ENCODE measurements at regions not wholly inside any gene's neighbourhood (a gene's known extent, or its start where the extent isn't known, plus 50 kb on each side); places are given as distances from the start of the nearest gene placed in this dataset.

DNA sequence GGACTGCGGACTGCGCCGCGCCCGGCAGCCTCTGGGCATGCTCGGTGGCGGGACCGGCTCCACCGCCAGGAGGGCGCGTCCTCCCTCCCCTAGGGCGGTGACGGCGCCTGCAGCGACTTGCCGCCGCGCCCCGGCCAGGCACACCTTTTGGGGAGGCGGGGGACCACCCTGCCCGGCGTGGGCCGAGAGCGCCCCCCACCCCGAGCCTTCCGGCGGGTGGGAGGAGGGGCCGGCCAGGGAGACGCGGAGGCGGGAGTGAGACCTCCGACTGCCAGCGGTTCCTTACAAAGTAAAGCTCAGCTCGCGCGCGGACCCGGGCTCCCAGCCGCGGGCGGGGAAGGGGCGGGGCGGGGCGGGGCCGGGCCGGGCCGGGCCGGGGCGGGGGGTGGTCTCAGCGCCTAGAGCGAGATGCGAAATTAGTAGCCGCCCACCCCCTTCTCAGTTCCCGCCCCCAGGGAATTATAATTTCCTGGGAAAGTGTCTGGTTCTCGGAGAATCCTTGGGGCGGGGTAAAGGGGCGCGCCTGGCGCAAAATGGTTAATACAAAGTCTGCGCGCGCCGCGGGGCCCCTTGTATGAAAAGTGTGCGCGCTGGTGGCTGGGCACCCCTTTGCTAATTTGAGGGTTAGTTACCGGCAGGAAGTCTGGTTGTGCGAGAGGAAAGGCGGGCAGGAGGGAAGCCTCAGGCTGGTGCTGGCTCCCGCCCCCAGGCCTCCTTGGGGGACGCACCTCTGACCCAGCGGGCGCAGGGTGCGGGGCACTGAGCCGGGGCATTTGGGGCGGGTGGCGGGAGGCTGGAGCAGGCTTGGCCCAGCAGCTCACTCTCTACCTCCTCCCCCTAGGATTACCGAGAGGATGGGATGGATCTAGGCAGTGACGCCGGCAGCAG is 224.8 kb upstream of the IL12A start:
- peak; percentile 69 for DNase-seq (ENCODE audit: low read depth)

DNA sequence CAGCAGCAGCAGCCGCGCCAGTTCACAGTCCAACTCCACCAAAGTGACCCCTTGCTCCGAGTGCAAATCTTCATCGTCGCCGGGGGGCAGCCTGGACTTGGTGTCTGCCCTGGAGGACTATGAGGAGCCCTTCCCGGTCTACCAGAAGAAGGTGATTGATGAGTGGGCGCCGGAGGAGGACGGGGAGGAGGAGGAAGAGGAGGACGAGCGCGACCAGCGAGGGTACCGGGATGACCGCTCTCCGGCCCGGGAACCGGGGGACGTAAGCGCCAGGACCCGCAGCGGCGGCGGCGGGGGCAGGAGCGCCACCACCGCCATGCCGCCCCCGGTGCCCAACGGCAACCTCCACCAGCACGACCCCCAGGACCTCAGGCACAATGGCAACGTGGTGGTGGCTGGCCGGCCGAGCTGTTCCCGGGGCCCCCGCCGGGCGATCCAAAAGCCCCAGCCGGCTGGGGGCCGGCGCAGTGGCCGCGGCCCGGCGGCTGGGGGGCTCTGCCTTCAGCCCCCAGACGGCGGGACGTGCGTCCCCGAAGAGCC is 224.1 kb upstream of the IL12A start:
- no peak for DNase-seq (ENCODE audit: low read depth)

DNA sequence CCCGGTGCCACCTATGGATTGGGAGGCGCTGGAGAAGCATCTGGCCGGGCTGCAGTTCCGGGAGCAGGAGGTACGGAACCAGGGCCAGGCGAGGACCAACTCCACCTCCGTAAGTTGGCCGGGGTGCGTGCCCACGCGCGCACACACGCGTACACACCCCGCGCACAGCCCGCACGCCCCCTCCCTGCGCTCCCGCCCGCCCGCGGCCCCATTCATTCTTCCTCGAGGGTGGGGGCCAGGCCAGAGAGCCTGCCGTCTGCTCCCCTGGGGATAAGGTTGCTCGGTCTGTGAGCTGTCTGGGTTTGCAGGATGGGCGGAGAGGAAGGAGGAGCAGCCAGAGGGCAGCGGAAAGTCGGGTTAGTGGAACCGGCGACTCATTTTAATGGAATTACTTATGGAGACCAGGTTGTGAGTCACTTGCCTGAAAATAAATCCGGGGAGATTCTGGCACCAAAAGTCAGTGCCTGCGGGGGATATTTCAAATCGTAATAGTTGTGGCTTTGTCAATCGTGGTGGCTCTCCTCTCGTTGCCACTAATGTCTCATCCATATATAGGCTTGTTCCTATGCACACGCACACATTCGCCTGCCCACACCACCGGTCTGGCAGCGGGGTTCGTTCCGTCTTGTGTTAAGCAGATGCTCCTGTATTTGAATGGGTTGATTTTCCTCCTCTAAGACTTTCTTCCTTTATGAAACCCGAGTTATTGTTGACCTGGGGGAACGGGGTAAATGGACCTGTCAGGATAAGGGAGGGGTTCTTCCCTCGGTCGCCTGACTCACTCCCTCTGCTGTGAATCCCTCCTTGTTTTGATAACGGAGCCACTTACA is 223.4 kb upstream of the IL12A start:
- DNase-seq (ENCODE audit: low read depth) = peak; percentile 98

DNA sequence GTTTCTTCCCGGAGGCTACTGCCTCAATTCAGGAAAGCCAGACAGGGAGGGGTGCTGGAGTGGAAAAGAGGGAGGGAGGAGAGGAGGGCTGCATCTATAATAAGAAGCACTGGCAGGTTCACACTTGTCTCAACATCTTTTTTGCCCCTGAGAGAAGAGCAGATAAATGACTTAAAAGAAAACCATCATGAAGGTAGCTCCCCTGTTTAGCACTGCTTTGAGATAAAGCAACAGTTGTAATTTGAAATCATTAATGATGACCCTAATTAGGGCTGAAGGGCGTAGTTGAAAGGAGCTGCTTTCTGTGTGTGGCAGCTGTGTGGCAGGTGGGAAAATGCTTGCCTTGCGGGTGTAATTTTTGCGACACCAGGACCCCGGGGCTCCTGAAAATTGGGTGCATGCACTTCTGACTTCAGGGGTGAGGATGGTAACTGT is 222.8 kb upstream of the IL12A start:
- no peak for DNase-seq (ENCODE audit: low read depth)

DNA sequence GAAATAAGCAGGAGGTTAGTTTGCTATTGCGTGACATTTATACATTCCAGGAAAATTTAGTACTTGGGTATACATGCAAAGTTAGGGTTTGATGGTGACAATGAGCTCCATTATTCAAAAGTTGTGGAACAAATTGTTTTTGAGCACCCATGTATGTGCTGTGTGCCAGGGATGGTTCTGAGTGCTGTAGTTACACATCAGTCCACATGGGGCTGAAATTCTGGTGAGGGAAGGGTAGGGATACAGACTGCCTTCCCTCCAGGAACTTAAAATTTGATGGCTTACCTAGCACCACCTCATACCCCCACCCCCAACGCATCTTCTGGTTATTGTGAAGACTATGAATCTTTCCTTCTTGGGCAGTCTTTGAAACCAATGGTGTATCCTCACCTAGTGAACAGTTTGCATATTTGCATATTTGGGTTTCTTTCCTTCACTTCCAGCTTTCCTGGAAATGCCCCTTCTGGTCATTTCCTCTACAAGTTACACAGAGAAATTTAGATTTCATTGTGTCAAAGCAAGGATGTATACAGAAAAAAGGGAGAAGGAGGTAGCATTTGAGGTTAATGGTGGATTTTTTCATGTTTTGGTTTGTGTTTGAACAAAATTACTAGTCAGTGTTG is 222.0 kb upstream of the IL12A start:
- no peak for DNase-seq (ENCODE audit: low read depth)

DNA sequence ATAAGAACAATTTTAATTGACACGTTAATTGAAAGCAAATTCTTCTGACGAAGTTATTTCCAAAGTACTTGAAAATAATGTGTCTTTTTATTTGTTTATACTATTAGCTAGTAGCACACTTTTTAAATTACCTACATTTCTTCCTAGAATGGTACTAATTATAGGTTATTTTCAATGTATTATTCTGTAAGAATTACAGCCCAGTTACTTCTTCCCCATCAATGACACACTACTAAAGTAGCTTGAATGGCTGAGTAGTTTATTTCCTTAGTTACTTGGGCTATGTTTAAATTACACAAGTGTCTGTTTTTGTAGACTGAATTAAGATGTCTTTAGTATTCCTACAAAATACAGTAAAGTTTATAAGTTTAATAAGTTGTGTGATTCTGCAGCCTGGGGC is 217.6 kb upstream of the IL12A start:
- no peak for DNase-seq (ENCODE audit: low read depth)

DNA sequence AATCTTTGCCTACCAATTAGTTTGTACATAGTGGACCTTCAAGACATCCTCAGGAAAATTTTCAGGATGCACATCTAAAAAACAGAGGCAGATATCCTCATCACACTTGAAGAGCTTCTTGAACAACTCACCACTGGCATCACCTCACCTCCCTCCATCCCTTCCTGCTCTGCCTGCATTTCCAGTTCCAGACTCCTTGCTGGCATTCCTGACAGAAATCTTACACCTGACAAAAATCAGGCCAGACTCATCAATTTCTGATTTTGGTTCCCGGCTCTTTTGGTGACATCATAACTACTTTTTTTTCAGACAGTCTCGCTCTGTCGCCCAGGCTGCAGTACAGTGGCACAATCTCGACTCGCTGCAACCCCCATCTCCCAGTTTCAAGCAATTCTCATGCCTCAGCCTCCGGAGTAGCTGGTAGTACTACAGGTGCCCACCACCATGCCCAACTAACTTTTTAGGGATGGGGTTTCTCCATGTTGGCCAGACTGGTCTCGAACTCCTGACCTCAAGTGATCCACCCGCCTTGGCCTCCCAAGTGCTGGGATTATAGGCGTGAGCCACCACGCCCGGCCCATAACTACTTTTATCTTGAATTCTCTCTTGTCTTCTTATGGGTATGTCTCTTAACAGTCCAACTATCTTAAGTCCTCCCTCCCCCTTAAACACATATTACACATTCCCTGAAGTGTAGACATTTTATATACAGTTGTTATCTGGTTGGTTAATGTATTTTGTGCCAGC is 216.6 kb upstream of the IL12A start:
- DNase-seq (ENCODE audit: low read depth) = no peak

DNA sequence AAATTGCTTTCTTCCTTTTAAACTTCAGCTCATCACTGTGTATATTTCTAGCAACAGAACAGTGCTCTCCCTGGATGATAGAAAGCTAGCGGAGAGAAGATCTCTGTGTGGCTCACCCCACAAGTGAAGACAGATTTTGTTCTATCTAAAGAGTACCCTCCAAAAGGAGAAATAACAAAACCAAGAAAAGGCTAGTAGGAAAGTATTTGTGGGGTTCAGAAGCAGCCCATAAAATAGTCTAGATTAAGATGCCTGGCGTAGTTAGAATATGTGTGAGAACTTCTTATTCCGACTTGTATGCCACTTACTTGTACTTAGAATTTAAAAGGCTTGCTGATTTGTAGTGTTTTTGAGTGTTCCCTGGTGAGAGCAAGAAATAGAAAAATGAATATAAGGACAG is 214.9 kb upstream of the IL12A start:
- no peak for DNase-seq (ENCODE audit: low read depth)

DNA sequence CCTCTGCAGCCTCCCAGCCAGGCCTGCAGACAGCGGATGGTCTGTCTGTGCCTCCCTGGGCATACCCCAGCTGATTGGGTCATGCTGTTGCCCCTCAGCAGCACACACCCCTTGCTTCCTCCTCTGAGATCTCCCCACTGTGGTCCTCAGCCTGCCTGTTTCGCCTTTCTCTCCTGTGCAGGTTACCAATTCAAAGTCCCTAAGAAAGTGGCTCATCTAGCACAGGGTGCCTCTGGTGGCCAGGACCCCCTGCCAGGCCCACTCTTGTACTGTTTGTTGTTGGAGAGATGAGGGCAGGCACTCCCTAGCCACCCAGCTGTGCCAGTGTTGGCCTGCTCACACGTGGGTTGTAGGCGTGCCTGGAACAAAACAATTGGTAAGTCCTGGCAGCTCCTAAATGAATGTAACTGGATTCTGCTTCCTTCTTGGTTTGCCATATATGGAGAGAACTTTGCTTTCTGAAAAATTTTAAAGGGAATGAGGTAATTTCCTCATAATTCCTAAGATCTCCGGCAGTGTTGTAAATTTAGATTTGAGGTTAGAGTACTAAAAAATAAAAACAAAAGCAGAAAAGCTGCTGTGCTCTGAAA is 213.2 kb upstream of the IL12A start:
- DNase-seq (ENCODE audit: low read depth) = peak; percentile 61

DNA sequence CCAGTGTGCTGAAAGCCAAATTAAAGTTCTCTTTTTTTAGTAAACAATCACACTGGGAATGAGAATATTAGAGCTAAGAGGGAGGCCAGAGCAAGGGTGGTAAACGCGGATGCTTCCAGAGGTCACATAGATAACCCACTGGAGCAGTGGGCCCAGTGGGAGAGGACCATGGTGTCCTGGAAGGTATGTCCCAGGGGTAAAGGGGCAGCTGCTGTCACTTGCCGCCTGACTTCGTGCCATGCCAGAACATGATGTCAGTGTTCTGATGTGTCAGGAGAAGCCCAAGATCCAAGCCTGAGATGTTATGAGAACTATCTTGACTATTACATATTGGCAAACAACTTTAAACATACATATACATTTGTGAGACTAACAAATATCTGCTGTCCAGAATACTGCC is 211.9 kb upstream of the IL12A start:
- DNase-seq (ENCODE audit: low read depth) = no peak

DNA sequence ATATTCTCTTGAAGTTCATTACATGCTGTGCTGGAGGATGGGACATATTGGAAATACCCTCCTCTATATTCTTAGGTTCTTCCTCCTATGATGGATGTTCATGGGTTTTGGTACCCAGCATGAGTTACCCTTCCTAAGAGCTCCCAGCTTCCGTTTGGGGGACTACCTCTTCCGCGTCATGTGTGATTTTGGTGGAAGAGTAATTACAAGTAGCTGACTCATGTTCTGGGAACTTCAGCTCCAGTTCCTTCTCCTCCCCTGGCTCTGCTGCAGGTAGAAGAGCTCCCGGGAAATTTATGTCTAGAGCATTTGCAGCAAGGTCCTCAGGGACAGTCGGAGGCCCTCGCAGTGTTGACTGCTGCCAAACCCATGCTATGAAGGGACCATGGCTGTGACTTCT is 208.8 kb upstream of the IL12A start:
- DNase-seq (ENCODE audit: low read depth) = no peak

DNA sequence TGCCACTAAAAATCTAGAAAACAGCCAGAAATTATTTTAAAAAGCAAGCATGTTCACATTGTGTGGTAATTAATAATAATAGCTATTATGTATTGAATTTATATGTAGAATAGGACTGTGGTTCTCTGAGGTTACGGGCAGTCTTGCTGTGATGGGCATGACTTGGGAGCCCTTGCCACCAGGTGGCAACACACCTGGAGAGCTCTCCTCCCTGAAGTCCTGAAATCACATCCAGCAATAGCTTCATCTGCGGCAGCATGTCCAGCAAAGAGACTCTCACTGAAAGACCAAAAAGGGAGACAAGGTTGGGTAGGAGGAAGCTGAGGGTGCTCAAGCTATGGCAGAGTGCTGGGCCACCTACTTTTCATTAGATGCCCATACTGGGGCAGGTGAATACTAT is 206.8 kb upstream of the IL12A start:
- no peak for DNase-seq (ENCODE audit: low read depth)

DNA sequence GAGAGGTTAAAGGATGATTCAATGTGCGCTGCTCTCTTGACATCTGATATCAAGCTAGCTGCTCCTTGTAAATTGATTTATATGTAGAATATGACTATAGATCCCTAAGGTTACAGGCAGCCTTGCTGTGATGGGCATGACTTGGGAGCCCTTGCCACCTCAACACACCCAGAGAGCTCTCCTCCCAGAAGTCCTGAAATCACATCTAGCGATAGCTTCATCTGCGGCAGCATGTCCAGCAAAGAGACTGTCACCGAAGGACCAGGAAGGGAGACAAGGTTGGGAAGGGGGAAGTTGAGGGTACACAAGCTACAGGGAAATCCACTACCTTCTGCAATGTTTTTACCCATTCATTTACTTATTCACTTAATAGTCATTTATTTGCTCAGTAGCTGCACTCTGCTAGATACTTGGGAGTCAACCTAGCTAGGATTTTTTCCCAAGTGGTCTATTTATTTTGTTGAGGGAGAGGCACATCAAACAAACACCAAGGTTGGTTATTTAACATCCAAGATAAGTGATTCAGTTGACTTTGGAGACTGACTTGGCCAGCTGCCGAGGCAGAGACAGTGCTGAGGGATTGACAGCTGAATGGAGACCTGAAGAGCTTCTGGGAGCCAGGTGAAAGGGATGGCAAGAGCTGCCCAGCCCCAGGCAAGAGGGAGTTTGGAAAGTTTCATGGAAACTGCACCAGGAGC is 205.8 kb upstream of the IL12A start:
- DNase-seq (ENCODE audit: low read depth) = no peak

DNA sequence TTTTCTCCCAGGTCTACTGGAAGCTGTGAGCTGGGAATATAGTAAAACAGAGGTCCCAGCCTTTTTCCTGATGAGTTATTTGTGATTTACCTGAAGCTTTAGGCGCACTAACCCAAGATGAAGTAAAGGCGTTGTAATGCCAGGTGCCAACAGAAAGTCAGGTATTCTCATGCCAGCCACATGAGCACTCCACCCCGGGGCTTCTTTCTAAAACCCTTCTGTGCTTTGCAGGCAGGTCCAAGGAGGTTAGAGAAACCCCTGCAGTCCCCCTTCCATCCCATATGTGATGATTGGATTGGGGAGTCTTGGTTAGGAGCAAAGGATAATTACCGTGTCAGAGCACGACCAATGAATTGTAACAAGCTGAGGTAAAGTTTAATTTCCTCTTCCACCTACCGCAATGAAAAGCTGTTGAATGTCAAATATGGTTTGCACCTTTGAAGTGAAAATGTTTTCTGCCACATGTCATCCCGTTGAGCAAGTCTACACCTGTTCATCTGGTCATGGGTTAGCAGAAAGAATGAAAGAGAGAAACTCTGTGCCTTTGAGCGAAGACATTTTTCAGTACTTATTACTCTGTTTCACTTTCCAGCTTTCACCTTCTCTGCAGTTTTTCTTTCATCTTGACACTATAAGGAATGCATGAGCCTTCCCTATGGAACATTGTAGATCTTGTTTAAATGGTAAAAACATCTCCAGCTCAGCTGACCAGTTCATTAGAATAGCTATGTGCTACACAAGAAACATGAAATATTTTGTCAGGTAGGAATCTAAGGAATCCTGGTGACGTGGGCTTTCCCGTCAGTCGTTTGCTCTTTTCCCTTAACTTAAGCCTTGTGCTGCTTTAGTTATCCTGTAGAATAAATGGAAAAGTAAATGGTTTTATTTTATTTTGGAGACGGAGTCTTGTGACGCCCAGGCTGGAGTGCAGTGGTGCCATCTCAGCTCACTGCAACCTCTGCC is 204.6 kb upstream of the IL12A start:
- no peak for DNase-seq (ENCODE audit: low read depth)

DNA sequence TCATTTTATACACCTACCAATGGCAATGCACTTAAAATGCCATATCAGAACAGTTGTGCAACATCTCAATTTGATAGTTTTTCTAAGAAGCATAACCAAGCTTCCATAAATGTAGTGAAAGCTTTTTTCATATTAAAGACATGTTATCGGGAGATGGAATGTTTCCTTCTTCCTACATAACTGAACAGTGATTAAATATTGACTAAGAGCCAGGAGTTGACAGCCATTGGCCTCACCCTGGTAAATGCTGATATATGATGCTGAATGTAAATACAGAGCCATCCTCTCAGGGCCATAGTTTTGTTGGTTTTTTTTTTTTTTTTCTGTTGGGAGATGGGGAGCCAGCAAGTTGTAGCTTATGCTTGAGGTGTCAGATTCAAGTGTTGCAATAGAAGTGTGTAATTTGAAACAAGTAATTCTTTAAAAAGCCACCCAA is 203.3 kb upstream of the IL12A start:
- DNase-seq (ENCODE audit: low read depth) = no peak

DNA sequence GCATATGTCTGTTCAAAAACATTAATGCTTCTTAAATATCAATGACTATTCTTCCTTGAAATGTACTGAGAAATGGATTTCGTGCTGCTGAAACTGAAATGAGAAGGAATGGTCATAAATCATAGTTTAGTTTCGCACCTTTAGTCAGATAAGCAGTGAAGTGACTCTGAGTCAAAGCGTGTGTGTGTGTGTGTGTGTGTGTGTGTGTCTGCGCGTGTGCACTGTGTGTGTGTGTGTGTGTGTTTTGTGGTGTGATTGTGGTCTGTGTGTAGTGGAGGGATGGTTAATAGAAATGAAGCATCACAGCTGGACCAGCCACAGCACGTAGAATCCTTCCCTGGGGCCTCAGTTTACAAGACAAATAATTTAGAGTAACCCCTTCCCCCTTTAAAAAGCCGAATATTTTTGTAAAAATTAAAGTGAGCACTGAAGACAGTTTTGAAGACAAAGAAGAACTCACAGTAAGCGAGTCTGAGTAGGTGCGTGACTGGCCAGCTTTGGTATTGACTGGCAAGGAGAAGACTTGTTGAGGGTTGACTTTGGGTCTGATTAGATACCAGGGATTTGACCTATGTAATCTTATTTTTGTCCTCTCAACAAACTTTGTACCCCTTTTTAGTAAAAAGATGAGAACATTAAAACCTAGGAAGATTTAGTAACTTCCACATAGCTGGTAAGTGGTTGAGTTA is 202.0 kb upstream of the IL12A start:
- DNase-seq (ENCODE audit: low read depth) = no peak

DNA sequence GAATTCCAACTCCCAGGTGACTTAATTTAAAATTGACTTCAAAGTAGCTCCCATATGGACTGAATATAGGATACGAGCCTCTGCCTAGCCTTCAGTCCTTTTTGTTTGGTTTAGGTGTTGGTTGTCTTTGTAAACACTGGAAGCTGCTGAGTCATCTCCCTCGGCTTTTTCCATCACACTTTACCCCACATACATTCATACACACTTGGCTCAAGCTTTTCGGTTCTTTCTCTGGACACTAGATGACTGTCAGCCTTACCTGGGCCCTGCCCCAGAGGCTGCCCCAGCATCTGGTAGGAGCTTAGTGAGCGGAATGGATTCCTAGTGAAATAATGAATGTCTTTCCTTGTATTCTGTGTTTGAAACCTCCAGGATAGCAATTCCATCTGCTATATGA is 201.5 kb upstream of the IL12A start:
- peak; percentile 55 for DNase-seq (ENCODE audit: low read depth)

DNA sequence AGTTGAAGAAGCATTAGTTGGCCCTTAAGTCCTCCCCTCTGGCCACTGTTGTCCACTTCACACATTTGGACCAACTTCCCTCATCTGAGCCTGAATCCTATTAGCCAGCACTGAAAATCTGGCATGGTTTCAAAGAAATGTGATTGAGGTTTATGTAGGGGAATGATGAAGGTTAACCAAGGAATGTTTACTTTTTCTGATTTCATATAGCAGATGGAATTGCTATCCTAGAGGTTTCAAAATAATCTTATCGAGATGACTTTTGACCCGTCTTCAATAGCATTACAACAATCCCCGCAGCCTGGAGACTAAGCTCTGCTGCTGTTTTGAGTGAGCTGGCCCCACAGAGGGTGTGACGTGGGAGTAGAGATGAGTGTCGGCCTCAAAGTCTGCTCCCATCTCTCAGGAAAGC is 200.8 kb upstream of the IL12A start:
- DNase-seq (ENCODE audit: low read depth) = no peak

DNA sequence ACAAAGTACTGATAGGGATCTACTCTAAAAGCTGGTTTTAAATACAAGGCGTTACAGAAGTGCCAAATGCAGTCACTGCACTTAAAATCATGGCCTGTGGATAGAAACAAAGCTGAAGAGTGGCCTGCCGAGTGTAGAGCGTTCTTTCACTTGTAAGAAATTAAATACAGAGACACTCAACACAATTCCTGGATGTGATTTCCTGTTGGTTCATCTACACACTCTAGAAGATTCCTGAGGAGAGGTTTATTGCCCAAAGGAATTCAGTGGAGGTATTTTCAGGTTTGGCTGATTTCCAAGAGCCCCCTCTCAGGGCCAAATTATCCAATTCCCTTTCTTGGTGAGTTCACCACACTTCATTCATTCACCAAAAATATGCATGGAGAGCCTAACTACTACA is 200.3 kb upstream of the IL12A start:
- DNase-seq (ENCODE audit: low read depth) = no peak

Measured in GM04504 (cell line).